ENCODE measurements at regions not wholly inside any gene's neighbourhood (a gene's known extent, or its start where the extent isn't known, plus 50 kb on each side); places are given as distances from the start of the nearest gene placed in this dataset.

- ChIA-PET CTCF (ENCODE audit: unreplicated experiment) (no interaction called here), POLR2A (interaction anchor here (0.5 kb wide), 1 partner anchor 692 kb away, joined by 7 read pairs; no protein-coding TSS in a partner anchor)
- Histone ChIP-seq H3K9me3 (ENCODE audit: low read length) (no peaks in the 10 kb centered on the region), H3K4me3 (ENCODE audit: low read depth, low read length, poor library complexity, severe bottlenecking) (no peak overlapping the region), H2AFZ (ENCODE audit: low read length) (no peak overlapping the region), H4K20me1 (ENCODE audit: insufficient read depth, low read length) (no peaks in the 10 kb centered on the region), H3K9me2 (ENCODE audit: insufficient read depth, low read length) (no peaks in the 10 kb centered on the region), H3K4me1 (ENCODE audit: insufficient read depth, low read length, poor library complexity, severe bottlenecking) (no peaks in the 10 kb centered on the region), H3K4me2 (ENCODE audit: low read length) (no peak overlapping the region), H3K36me3 (ENCODE audit: insufficient read depth, low read length) (no peaks in the 10 kb centered on the region), H3K27ac (ENCODE audit: low read depth, low read length, poor library complexity, severe bottlenecking) (no peak overlapping the region), H3K79me2 (ENCODE audit: insufficient read depth, low read depth, low read length) (no peaks in the 10 kb centered on the region)
- TF ChIP-seq CTCF (conservative IDR thresholded peaks at IDR 0.05; ENCODE audit: low read length) (0 out of 2 replicates have a peak, but pooled peaks have one; percentile 12), EZH2phosphoT487 (IDR thresholded peaks at IDR 0.05; ENCODE audit: borderline replicate concordance, low read depth, low read length) (no peak)
- intact Hi-C loops (cut with micrococcal nuclease; ENCODE audit: unreplicated experiment), result no loop called here
- no peak for DNase-seq (ENCODE audit: low spot score)
- no TSS peak for BruUV-seq (replicated peaks)
These were observed 199.0 kb downstream of the HTR7 start for GRCh38 chr10:90658791-90659190.

GRCh38 chr10:90665905-90666662 lies 191.8 kb downstream of the HTR7 start:
- ChIA-PET CTCF (ENCODE audit: unreplicated experiment) (no interaction called here), POLR2A (no interaction called here)
- Histone ChIP-seq H3K4me2 (ENCODE audit: low read length) (no peak overlapping the region), H3K36me3 (ENCODE audit: insufficient read depth, low read length) (no peaks in the 10 kb centered on the region), H3K4me1 (ENCODE audit: insufficient read depth, low read length, poor library complexity, severe bottlenecking) (no peaks in the 10 kb centered on the region), H3K9me2 (ENCODE audit: insufficient read depth, low read length) (no peaks in the 10 kb centered on the region), H2AFZ (ENCODE audit: low read length) (no peak overlapping the region), H4K20me1 (ENCODE audit: insufficient read depth, low read length) (no peaks in the 10 kb centered on the region), H3K79me2 (ENCODE audit: insufficient read depth, low read depth, low read length) (no peaks in the 10 kb centered on the region), H3K4me3 (ENCODE audit: low read depth, low read length, poor library complexity, severe bottlenecking) (no peak overlapping the region), H3K9me3 (ENCODE audit: low read length) (no peaks in the 10 kb centered on the region), H3K27ac (ENCODE audit: low read depth, low read length, poor library complexity, severe bottlenecking) (no peak overlapping the region)
- TF ChIP-seq EZH2phosphoT487 (IDR thresholded peaks at IDR 0.05; ENCODE audit: borderline replicate concordance, low read depth, low read length) (no peak), CTCF (conservative IDR thresholded peaks at IDR 0.05; ENCODE audit: low read length) (no peak)
- DNase-seq (ENCODE audit: low spot score), result no peak
- no TSS peak for BruUV-seq (replicated peaks)
- intact Hi-C loops (cut with micrococcal nuclease; ENCODE audit: unreplicated experiment), result no loop called here

GRCh38 chr10:90674461-90674860 lies 183.4 kb downstream of the HTR7 start:
- BruUV-seq (replicated peaks), result no TSS peak
- no peak overlapping the region for H2AFZ ChIP-seq (ENCODE audit: low read length)
- no peaks in the 10 kb centered on the region for H3K4me1 ChIP-seq (ENCODE audit: insufficient read depth, low read length, poor library complexity, severe bottlenecking)
- no peaks in the 10 kb centered on the region for H3K9me2 ChIP-seq (ENCODE audit: insufficient read depth, low read length)
- H4K20me1 ChIP-seq (ENCODE audit: insufficient read depth, low read length), result no peaks in the 10 kb centered on the region
- H3K9me3 ChIP-seq (ENCODE audit: low read length), result no peaks in the 10 kb centered on the region
- TF ChIP-seq CTCF (conservative IDR thresholded peaks at IDR 0.05; ENCODE audit: low read length) (no peak), EZH2phosphoT487 (IDR thresholded peaks at IDR 0.05; ENCODE audit: borderline replicate concordance, low read depth, low read length) (no peak)
- H3K79me2 ChIP-seq (ENCODE audit: insufficient read depth, low read depth, low read length), result no peaks in the 10 kb centered on the region
- H3K4me2 ChIP-seq (ENCODE audit: low read length), result no peak overlapping the region
- H3K4me3 ChIP-seq (ENCODE audit: low read depth, low read length, poor library complexity, severe bottlenecking), result no peak overlapping the region
- H3K27ac ChIP-seq (ENCODE audit: low read depth, low read length, poor library complexity, severe bottlenecking), result no peak overlapping the region
- CTCF ChIA-PET (ENCODE audit: unreplicated experiment), result no interaction called here
- POLR2A ChIA-PET, result interaction anchor here (1.1 kb wide), 1 partner anchor 8 kb away, joined by 3 read pairs; no protein-coding TSS in a partner anchor
- H3K36me3 ChIP-seq (ENCODE audit: insufficient read depth, low read length), result no peaks in the 10 kb centered on the region
- DNase-seq (ENCODE audit: low spot score), result no peak
- intact Hi-C loops (cut with micrococcal nuclease; ENCODE audit: unreplicated experiment), result no loop called here

All from OCI-LY7 (cell line).